H1 (cell line): ENCODE measurements at regions not wholly inside any gene's neighbourhood (a gene's known extent, or its start where the extent isn't known, plus 50 kb on each side); places are given as distances from the start of the nearest gene placed in this dataset.

Source experiments
- ATF3 ChIP-seq: IDR thresholded peaks from 2 replicates; pipeline ENCODE4 v1.6.1; 2011; ENCODE audit warnings: low read depth, mild to moderate bottlenecking, low read length; ENCODE audit not compliant: insufficient read depth
- EZH2 ChIP-seq: fragments of 200-600 bp; sonication (generic); IDR thresholded peaks from 2 replicates; pipeline ENCODE4 v1.7.1; 2012; ENCODE audit warnings: low read depth, mild to moderate bottlenecking, moderate library complexity, low read length, inconsistent platforms; ENCODE audit not compliant: severe bottlenecking
- TAF1 ChIP-seq: IDR thresholded peaks from 2 replicates; pipeline ENCODE4 v1.6.1; 2011; ENCODE audit warnings: mild to moderate bottlenecking, low read depth, low read length

- TF ChIP-seq TAF1, result no peak
- no peak for TF ChIP-seq EZH2
- TF ChIP-seq ATF3, result no peak
Measured at GRCh38 chr1:199616947-199617346, 410.6 kb upstream of the NR5A2 start (continued).
